Calu3 (cell line): ENCODE measurements at regions not wholly inside any gene's neighbourhood (a gene's known extent, or its start where the extent isn't known, plus 50 kb on each side); places are given as distances from the start of the nearest gene placed in this dataset.

ENCODE experiments used
- BruUV-seq: library from RNA; stranded (reverse); fragments of 400-500 nt; replicated peaks from 2 replicates; lab custom pipeline; 2021; lab: Mats Ljungman, UMichigan
- CTCF ChIA-PET: fragments of 300-600 bp; sonication (Branson Sonifier 250); formaldehyde crosslinking; loops from one replicate; lab custom pipeline; 2022; ENCODE audit warnings: antibody characterized with exemption; lab: Charles Lee
- DNase-seq: peaks from one replicate; pipeline ENCODE4 v3.0.0; 2022
- H3K27ac Mint-ChIP-seq: one replicate; pipeline ENCODE4 v1.8.0; 2022; ENCODE audit warnings: mixed read lengths; ENCODE audit not compliant: unreplicated experiment
- H3K27me3 Mint-ChIP-seq: one replicate; pipeline ENCODE4 v1.8.0; 2022; ENCODE audit warnings: mixed read lengths; ENCODE audit not compliant: unreplicated experiment
- H3K36me3 Mint-ChIP-seq: one replicate; pipeline ENCODE4 v1.8.0; 2022; ENCODE audit warnings: mild to moderate bottlenecking, moderate library complexity, mixed read lengths; ENCODE audit not compliant: insufficient read depth, unreplicated experiment
- H3K4me1 Mint-ChIP-seq: one replicate; pipeline ENCODE4 v1.8.0; 2022; ENCODE audit warnings: mild to moderate bottlenecking, low read depth, mixed read lengths; ENCODE audit not compliant: unreplicated experiment
- H3K4me3 Mint-ChIP-seq: one replicate; pipeline ENCODE4 v1.8.0; 2022; ENCODE audit warnings: mild to moderate bottlenecking, low read depth, moderate library complexity, mixed read lengths; ENCODE audit not compliant: unreplicated experiment
- H3K9me3 Mint-ChIP-seq: one replicate; pipeline ENCODE4 v1.8.0; 2022; ENCODE audit warnings: low read depth, mixed read lengths; ENCODE audit not compliant: unreplicated experiment
- CTCF ChIP-seq: fragments of 200-600 bp; IDR thresholded peaks from one replicate; pipeline ENCODE4 v1.8.0; 2022; ENCODE audit warnings: antibody characterized with exemption; ENCODE audit not compliant: unreplicated experiment
- intact Hi-C: fragments of 100-400 bp; cut with micrococcal nuclease; formaldehyde crosslinking; loops from one replicate; pipeline ENCODE4 v1.10.0; 2022; ENCODE audit not compliant: unreplicated experiment

GRCh38 chr9:17986595-17986994, 407.7 kb downstream of the SH3GL2 start:
- Mint-ChIP-seq H3K9me3 (no peaks in the 10 kb centered on the region), H3K36me3 (no peaks in the 10 kb centered on the region), H3K27me3 (no peaks in the 10 kb centered on the region), H3K27ac (no peak overlapping the region), H3K4me3 (no peak overlapping the region), H3K4me1 (no peaks in the 10 kb centered on the region)
- no peak for TF ChIP-seq CTCF
- no TSS peak for BruUV-seq
- CTCF ChIA-PET = no interaction called here
- no peak for DNase-seq
- intact Hi-C loops = no loop called here

GRCh38 chr9:17987189-17987588, 408.3 kb downstream of the SH3GL2 start:
- CTCF ChIA-PET = no interaction called here
- intact Hi-C loops = no loop called here
- Mint-ChIP-seq H3K4me3 (no peak overlapping the region), H3K9me3 (no peaks in the 10 kb centered on the region), H3K36me3 (no peaks in the 10 kb centered on the region), H3K27ac (no peak overlapping the region), H3K27me3 (no peaks in the 10 kb centered on the region), H3K4me1 (no peaks in the 10 kb centered on the region)
- TF ChIP-seq CTCF = no peak
- no TSS peak for BruUV-seq
- no peak for DNase-seq

GRCh38 chr9:17988489-17988888, 409.6 kb downstream of the SH3GL2 start:
- no peak overlapping the region for H3K27ac Mint-ChIP-seq
- no peak overlapping the region for H3K4me3 Mint-ChIP-seq
- CTCF ChIA-PET = no interaction called here
- no TSS peak for BruUV-seq
- no peak for TF ChIP-seq CTCF
- H3K4me1 Mint-ChIP-seq = no peaks in the 10 kb centered on the region
- no peak for DNase-seq
- H3K36me3 Mint-ChIP-seq = no peaks in the 10 kb centered on the region
- H3K27me3 Mint-ChIP-seq = no peaks in the 10 kb centered on the region
- intact Hi-C loops = no loop called here
- no peaks in the 10 kb centered on the region for H3K9me3 Mint-ChIP-seq

GRCh38 chr9:17990602-17991001, 411.7 kb downstream of the SH3GL2 start:
- no peak for DNase-seq
- intact Hi-C loops = no loop called here
- no peak for TF ChIP-seq CTCF
- Mint-ChIP-seq H3K36me3 (no peaks in the 10 kb centered on the region), H3K9me3 (no peaks in the 10 kb centered on the region), H3K4me1 (no peaks in the 10 kb centered on the region), H3K27me3 (no peaks in the 10 kb centered on the region), H3K27ac (no peak overlapping the region), H3K4me3 (no peak overlapping the region)
- no TSS peak for BruUV-seq
- CTCF ChIA-PET = interaction anchor here (0.6 kb wide), 2 partner anchors 661 to 831 kb away, joined by 3 to 5 read pairs; no protein-coding TSS in a partner anchor
